CD4-positive, alpha-beta T cell treated with Interleukin-10 for 1 hour (primary cell): ENCODE measurements at regions not wholly inside any gene's neighbourhood (a gene's known extent, or its start where the extent isn't known, plus 50 kb on each side); places are given as distances from the start of the nearest gene placed in this dataset.

Source experiments
- DNase-seq: peaks from one replicate; pipeline ENCODE4 v3.0.0-alpha.2; 2020

- DNase-seq, result no peak
Observed at GRCh38 chr6:133632206-133632605, 256.7 kb upstream of the TCF21 start.

- DNase-seq, result no peak
Observed at GRCh38 chr6:133632906-133633305, 256.0 kb upstream of the TCF21 start.

DNA sequence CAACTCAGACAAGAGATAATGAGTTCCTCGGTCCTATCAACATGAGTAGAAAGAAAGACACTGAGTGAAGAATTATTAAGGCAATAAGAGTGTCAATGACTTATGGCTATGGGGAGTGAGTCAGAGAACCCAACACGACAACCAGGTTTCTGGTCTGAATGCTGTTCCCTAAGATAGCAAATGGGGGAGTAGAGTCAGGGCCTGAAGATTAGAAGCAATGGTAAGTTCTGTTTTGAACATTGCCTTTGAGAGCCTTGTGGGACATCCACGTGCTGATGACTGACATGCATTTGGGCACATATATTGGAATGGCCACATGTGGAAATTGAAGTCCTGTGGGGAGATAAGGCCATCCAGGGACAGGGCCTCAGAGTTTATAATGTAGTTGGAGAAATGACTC, 254.4 kb upstream of the TCF21 start:
- DNase-seq, result no peak

- DNase-seq, result no peak
Observed at GRCh38 chr6:133635447-133635846, 253.5 kb upstream of the TCF21 start.

- DNase-seq, result no peak
Observed at GRCh38 chr6:133637436-133637835, 251.5 kb upstream of the TCF21 start.

DNA sequence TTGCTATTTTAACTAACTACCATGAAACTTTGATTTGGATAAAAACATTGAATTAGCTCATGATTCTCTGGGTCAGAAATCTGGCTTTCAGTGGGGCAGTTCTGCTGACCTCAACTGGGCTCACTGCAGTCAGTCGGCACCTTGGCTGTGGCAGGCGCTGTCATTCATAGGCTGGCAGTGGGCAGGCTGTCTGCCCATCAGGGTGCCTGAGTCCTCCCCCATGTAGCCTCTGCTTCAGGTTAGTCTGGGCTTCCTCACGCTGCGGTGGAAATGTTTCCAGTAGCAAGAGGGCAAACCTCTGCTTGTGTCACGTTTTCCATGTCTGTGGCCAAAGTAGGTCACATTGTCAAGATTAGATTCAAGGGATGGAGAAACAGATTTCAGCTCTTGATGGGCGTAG, 251.0 kb upstream of the TCF21 start:
- DNase-seq, result no peak

GRCh38 chr6:133641104-133641503, 247.8 kb upstream of the TCF21 start:
- DNase-seq, result no peak

GRCh38 chr6:133644548-133644891, 244.4 kb upstream of the TCF21 start:
- no peak for DNase-seq

- DNase-seq, result no peak
Observed at GRCh38 chr6:133644892-133645619, 243.9 kb upstream of the TCF21 start.

DNA sequence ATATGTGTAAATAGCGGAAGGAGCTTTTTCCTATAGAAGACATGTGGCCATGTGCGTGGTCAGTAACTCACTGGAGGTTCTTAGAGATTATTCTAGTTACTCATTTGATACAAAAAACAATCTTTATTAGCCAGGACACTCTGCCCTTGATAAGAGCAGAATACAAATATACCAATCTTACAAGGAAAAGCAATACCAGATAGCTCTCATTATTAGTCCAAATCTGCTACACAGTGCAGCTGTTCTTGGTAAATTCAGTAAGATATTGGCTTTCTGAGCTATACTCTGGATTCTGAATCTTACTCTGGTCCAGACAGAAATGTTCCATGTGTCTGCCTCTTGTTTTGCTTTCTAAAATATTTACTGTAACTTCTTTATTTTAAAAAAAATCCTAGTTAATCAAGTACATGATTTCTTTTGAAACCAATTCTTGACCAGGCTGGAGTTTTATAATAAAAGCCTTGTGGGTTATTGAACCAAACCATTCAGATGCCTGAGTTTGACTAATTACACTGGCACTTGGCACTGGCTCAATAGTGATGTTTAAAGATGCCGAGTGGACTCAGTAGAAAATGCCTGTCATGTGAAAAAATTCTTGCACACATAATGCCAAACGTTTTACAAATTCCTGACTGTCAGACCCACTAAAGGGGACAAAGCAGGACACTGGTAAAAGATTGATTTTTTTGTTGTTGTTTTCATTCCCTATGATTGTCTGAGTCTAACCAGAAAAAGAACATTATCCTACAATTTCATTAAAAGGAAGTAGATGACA, 242.8 kb upstream of the TCF21 start:
- no peak for DNase-seq

GRCh38 chr6:133648581-133648980, 240.3 kb upstream of the TCF21 start:
- no peak for DNase-seq

- no peak for DNase-seq
Observed at GRCh38 chr6:133671376-133671775, 217.5 kb upstream of the TCF21 start.

GRCh38 chr6:133673056-133673455, 215.9 kb upstream of the TCF21 start:
- no peak for DNase-seq

GRCh38 chr6:133674661-133675060, 214.3 kb upstream of the TCF21 start:
- no peak for DNase-seq

GRCh38 chr6:133680994-133681393, 207.9 kb upstream of the TCF21 start:
- no peak for DNase-seq

GRCh38 chr6:133681891-133682290, 207.0 kb upstream of the TCF21 start:
- no peak for DNase-seq

DNA sequence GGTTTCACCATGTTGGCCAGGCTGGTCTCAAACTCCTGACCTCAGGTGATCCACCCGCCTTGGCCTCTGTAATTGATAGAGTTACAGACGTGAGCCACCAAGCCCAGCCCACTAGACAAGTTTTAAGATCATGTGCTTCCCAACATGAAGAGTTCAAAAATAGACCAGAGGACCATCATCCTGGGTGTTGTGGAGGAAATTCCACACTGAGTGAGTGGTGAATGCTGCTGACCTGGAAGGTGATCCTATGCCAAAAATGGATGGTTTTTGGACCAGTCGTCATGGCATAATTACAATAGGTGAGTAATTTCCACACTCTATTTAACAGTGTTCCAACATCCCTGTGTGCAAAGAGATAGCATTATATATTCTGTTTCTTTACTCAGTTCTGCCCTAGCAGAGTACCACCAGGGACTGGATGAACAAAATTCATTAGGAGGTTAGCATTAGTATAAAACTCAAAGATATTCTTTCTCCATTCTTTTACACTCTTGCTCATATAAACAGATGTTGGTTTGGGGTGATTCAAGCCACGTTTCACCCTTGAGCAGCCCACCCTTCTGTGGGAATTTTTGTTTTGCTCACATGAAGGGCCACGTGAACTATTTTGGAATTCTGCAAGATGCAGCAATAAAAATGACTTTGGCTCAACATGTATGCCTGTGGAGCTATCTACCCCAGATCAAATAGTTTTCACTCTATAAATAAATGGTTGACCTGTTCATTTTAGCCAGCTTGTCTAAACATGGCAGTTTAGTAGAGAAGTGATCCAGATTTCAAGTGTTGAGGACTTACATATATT, 206.2 kb upstream of the TCF21 start:
- no peak for DNase-seq

DNA sequence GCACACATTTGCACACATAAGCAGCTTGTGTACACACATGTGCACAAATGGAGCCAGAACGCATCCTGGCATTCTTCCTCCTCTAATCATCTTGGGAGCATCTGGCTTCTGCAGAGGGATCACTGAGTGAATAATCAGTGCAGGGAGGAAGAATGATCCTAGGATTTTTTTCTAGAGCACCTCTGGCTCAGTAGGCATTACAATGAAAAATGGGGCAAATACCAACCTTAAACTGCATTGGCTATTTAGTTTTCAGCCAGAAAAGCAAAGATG, 205.7 kb upstream of the TCF21 start:
- no peak for DNase-seq

- no peak for DNase-seq
Observed at GRCh38 chr6:133683606-133684005, 205.3 kb upstream of the TCF21 start.

- DNase-seq, result no peak
Observed at GRCh38 chr6:133688705-133689492, 200.0 kb upstream of the TCF21 start.

DNA sequence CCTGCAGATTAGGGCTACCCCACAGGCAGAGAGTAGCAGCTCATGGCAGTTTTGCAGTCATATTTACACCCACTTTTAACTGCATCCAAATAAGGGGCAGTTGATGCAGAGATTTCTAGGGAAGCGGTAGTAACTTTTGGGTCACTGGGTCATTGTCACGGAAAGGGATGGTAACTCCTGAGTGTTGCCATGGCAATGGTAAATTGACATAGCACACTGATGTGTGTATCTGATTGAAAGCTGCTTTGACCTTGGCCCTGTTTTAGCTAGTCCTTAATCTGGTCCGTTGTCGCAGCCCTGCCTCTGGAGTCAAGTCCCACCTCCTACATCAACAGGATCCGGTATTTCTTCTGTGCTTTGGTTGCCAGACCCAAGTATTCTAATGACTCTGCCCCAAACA, 199.1 kb upstream of the TCF21 start:
- DNase-seq, result no peak

GRCh38 chr6:133693565-133693964, 195.3 kb upstream of the TCF21 start:
- no peak for DNase-seq

DNA sequence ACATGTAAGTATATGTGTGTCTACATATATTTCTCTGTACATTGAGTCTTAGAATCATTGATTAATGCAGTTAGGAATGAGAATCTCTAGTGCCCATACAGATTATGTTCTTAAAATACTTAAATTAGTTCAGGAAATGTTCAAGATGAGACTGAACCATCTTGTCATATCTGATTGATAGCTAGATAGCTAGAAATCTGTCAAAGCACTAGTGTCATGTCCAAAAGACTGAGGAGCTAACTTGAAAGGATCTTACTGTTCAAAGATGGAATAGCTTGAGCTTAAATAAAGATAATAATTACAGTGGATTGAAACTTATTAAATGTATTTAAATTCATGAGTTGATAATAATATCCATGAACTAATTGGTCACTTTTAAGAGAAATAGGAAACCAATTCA, 191.7 kb upstream of the TCF21 start:
- no peak for DNase-seq
